SK-N-SH (cell line): ENCODE measurements at regions not wholly inside any gene's neighbourhood (a gene's known extent, or its start where the extent isn't known, plus 50 kb on each side); places are given as distances from the start of the nearest gene placed in this dataset.

ENCODE experiments used
- MXI1 ChIP-seq: IDR thresholded peaks from 2 replicates; pipeline ENCODE4 v1.6.1; 2012; ENCODE audit warnings: mild to moderate bottlenecking, low read depth, low read length, improper control_type of control experiment
- NFIC ChIP-seq: IDR thresholded peaks from 2 replicates; pipeline ENCODE4 v1.4.0; 2012; ENCODE audit warnings: borderline replicate concordance
- POLR2AphosphoS5 ChIP-seq: IDR thresholded peaks from 2 replicates; pipeline ENCODE4 v1.6.1; 2012; ENCODE audit warnings: low read depth, low read length
- RAD21 ChIP-seq: IDR thresholded peaks from 2 replicates; pipeline ENCODE4 v1.6.1; 2012; ENCODE audit warnings: mild to moderate bottlenecking, low read length
- RFX5 ChIP-seq: IDR thresholded peaks from 2 replicates; pipeline ENCODE4 v1.6.1; 2012; ENCODE audit warnings: mild to moderate bottlenecking, improper control_type of control experiment, low read length
- TAF1 ChIP-seq: IDR thresholded peaks from 2 replicates; pipeline ENCODE4 v1.6.1; 2012; ENCODE audit warnings: low read depth, mild to moderate bottlenecking, low read length, moderate library complexity, borderline replicate concordance
- USF2 ChIP-seq: fragments of 150-350 bp; IDR thresholded peaks from 2 replicates; pipeline ENCODE4 v1.6.1; 2017; ENCODE audit warnings: antibody characterized with exemption, low read length, low read depth, borderline replicate concordance
- YY1 ChIP-seq: IDR thresholded peaks from 2 replicates; pipeline ENCODE4 v1.4.0; 2012; ENCODE audit warnings: low read depth, mild to moderate bottlenecking
- ZBTB33 ChIP-seq: IDR thresholded peaks from 2 replicates; pipeline ENCODE4 v1.4.0; 2012; ENCODE audit warnings: low read depth, borderline replicate concordance
- TF ChIP-seq, protein P1 (sequence below): fragments of 200-600 bp; sonication (generic); IDR thresholded peaks from 2 replicates; pipeline ENCODE4 v1.6.1; 2017; ENCODE audit warnings: antibody characterized with exemption, mild to moderate bottlenecking, moderate library complexity

DNA sequence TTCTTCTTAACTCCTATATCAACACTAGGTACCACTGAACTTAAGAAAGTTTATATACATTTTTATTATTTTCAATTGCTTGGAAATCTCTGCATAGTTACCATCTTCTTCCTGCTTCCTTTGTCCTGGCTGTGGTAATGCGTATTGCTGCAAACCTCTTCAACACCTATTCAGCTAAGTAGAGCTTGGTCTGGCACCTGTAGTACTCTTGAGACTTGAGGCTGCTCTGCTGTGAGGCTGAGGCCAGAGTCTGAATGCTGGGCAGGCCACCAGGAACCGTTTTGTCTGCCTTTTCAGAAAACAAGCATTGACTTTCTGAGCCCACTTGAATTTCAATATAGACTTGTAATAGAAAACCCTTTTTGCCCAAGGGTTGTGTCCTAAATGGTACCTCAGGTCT lies 52.0 kb upstream of the RGS2 start:
- TF ChIP-seq, protein P1, sequence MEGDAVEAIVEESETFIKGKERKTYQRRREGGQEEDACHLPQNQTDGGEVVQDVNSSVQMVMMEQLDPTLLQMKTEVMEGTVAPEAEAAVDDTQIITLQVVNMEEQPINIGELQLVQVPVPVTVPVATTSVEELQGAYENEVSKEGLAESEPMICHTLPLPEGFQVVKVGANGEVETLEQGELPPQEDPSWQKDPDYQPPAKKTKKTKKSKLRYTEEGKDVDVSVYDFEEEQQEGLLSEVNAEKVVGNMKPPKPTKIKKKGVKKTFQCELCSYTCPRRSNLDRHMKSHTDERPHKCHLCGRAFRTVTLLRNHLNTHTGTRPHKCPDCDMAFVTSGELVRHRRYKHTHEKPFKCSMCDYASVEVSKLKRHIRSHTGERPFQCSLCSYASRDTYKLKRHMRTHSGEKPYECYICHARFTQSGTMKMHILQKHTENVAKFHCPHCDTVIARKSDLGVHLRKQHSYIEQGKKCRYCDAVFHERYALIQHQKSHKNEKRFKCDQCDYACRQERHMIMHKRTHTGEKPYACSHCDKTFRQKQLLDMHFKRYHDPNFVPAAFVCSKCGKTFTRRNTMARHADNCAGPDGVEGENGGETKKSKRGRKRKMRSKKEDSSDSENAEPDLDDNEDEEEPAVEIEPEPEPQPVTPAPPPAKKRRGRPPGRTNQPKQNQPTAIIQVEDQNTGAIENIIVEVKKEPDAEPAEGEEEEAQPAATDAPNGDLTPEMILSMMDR, result no peak
- no peak for TF ChIP-seq POLR2AphosphoS5
- no peak for TF ChIP-seq MXI1
- TF ChIP-seq USF2, result no peak
- no peak for TF ChIP-seq RFX5
- no peak for TF ChIP-seq YY1
- TF ChIP-seq NFIC, result no peak
- TF ChIP-seq ZBTB33, result no peak
- TF ChIP-seq RAD21, result no peak
- no peak for TF ChIP-seq TAF1
